Astrocyte (in vitro differentiated cells and primary cell): ENCODE measurements at regions not wholly inside any gene's neighbourhood (a gene's known extent, or its start where the extent isn't known, plus 50 kb on each side); places are given as distances from the start of the nearest gene placed in this dataset.

Experiments
- DNase-seq: peaks from one replicate; pipeline ENCODE4 v3.0.0-alpha.2; 2010; ENCODE audit warnings: low read depth
- FAIRE-seq: peaks from 2 replicates; lab custom pipeline; 2011; peaks lifted over from hg19 to GRCh38; lab: Jason Lieb, UNC
- H2AFZ ChIP-seq: 2 replicates; pipeline ENCODE4 v1.6.0; 2012; ENCODE audit warnings: low read depth, low read length, inconsistent platforms
- H3K27ac ChIP-seq: 2 replicates; pipeline ENCODE4 v1.5.1; 2011; ENCODE audit warnings: low read depth, low read length, inconsistent platforms
- H3K27me3 ChIP-seq: 2 replicates; pipeline ENCODE4 v1.6.0; 2011; ENCODE audit warnings: low read length, inconsistent platforms; ENCODE audit not compliant: insufficient read depth
- H3K36me3 ChIP-seq: 2 replicates; pipeline ENCODE4 v1.5.1; 2011; ENCODE audit warnings: low read length, inconsistent platforms; ENCODE audit not compliant: insufficient read depth
- H3K4me1 ChIP-seq: 2 replicates; pipeline ENCODE4 v1.5.1; 2011; ENCODE audit warnings: low read length, inconsistent platforms; ENCODE audit not compliant: insufficient read depth
- H3K4me2 ChIP-seq: 2 replicates; pipeline ENCODE4 v1.6.0; 2012; ENCODE audit warnings: low read length, inconsistent platforms
- H3K4me3 ChIP-seq: 2 replicates; pipeline ENCODE4 v1.5.1; 2011; ENCODE audit warnings: low read depth, mild to moderate bottlenecking, low read length, inconsistent platforms; ENCODE audit not compliant: insufficient read depth
- H3K79me2 ChIP-seq: 2 replicates; pipeline ENCODE4 v1.6.0; 2012; ENCODE audit warnings: mild to moderate bottlenecking, low read length, inconsistent platforms; ENCODE audit not compliant: insufficient read depth
- H3K9ac ChIP-seq: 2 replicates; pipeline ENCODE4 v1.6.0; 2012; ENCODE audit warnings: mild to moderate bottlenecking, low read length, inconsistent platforms
- H3K9me3 ChIP-seq: 2 replicates; pipeline ENCODE4 v1.5.1; 2012; ENCODE audit warnings: low read depth, mild to moderate bottlenecking, low read length, inconsistent platforms; ENCODE audit not compliant: insufficient read depth
- H4K20me1 ChIP-seq: 2 replicates; pipeline ENCODE4 v1.6.0; 2012; ENCODE audit warnings: low read length, inconsistent platforms; ENCODE audit not compliant: insufficient read depth
- H3K27ac Mint-ChIP-seq: one replicate; pipeline ENCODE4 v1.8.0; 2021; ENCODE audit warnings: mild to moderate bottlenecking, mixed read lengths; ENCODE audit not compliant: unreplicated experiment
- H3K27me3 Mint-ChIP-seq: one replicate; pipeline ENCODE4 v1.8.0; 2021; ENCODE audit warnings: low read depth, mixed read lengths; ENCODE audit not compliant: unreplicated experiment
- H3K36me3 Mint-ChIP-seq: one replicate; pipeline ENCODE4 v1.8.0; 2021; ENCODE audit warnings: low read depth, mixed read lengths; ENCODE audit not compliant: unreplicated experiment
- H3K4me1 Mint-ChIP-seq: one replicate; pipeline ENCODE4 v1.8.0; 2021; ENCODE audit warnings: low read depth, mixed read lengths; ENCODE audit not compliant: unreplicated experiment
- H3K4me3 Mint-ChIP-seq: one replicate; pipeline ENCODE4 v1.8.0; 2021; ENCODE audit warnings: mild to moderate bottlenecking, moderate library complexity, mixed read lengths; ENCODE audit not compliant: unreplicated experiment
- H3K9me3 Mint-ChIP-seq: one replicate; pipeline ENCODE4 v1.8.0; 2021; ENCODE audit warnings: mild to moderate bottlenecking, mixed read lengths; ENCODE audit not compliant: unreplicated experiment
- EZH2 ChIP-seq: IDR thresholded peaks from 2 replicates; pipeline ENCODE4 v1.6.1; 2012; ENCODE audit warnings: mild to moderate bottlenecking, low read length, inconsistent platforms; ENCODE audit not compliant: insufficient read depth
- TF ChIP-seq, protein P1 (sequence below): IDR thresholded peaks from 2 replicates; pipeline ENCODE4 v1.5.1; 2011; ENCODE audit warnings: low read depth, mild to moderate bottlenecking, inconsistent platforms, low read length, moderate library complexity; ENCODE audit not compliant: insufficient read depth

DNA sequence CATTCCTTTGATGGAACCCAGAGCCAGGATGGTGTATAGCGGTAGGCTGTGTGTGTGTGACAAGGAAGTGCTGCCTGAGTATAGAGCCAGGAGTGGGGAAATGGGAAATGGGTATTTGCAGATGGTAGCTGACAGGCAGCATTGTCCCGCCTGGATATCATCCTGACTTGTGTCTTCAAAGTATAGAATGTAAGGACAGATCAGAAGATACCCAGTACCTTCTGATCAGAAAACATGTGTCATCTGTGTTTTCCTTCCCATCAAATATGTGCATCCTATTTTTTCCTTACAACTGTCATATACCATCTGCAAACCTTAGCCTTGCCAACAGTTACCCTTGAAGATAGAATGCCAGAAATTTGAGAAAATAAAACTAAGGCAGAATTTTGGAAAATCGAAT is 146.2 kb upstream of the CBLB start:
- TF ChIP-seq, protein P1, sequence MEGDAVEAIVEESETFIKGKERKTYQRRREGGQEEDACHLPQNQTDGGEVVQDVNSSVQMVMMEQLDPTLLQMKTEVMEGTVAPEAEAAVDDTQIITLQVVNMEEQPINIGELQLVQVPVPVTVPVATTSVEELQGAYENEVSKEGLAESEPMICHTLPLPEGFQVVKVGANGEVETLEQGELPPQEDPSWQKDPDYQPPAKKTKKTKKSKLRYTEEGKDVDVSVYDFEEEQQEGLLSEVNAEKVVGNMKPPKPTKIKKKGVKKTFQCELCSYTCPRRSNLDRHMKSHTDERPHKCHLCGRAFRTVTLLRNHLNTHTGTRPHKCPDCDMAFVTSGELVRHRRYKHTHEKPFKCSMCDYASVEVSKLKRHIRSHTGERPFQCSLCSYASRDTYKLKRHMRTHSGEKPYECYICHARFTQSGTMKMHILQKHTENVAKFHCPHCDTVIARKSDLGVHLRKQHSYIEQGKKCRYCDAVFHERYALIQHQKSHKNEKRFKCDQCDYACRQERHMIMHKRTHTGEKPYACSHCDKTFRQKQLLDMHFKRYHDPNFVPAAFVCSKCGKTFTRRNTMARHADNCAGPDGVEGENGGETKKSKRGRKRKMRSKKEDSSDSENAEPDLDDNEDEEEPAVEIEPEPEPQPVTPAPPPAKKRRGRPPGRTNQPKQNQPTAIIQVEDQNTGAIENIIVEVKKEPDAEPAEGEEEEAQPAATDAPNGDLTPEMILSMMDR = no peak
- no peak for TF ChIP-seq EZH2
- no peak overlapping the region for H2AFZ ChIP-seq

DNA sequence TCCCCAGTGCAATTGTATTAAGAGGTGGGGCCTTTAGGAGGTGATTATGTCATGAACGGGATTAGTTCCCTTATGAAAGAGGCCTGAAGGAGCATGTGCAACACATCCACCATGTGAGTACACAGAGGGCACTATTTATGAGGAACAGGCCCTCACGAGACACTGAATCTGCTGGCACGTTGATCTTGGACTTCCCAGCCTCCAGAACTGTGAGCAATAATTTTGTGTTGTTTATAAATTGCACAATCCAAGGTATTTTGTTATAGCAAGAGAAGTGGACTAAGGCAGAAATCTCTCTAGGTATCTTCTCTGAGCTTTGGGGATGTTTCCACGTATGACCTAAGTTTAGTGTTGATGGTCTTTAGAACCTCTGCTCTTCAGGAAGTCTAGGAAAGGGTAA is 149.3 kb upstream of the CBLB start:
- Histone ChIP-seq H3K4me3 (no peak overlapping the region), H3K27me3 (no peaks in the 10 kb centered on the region), H3K27ac (no peak overlapping the region), H2AFZ (no peak overlapping the region), H3K9me3 (no peaks in the 10 kb centered on the region), H3K79me2 (no peaks in the 10 kb centered on the region), H3K9ac (no peak overlapping the region), H3K4me1 (peaks cover 7% of the 10 kb centered on the region), H3K36me3 (no peaks in the 10 kb centered on the region), H3K4me2 (no peak overlapping the region), H4K20me1 (no peaks in the 10 kb centered on the region)
- FAIRE-seq (no peak), DNase-seq (no peak)
- Mint-ChIP-seq H3K27me3 (no peaks in the 10 kb centered on the region), H3K36me3 (no peaks in the 10 kb centered on the region), H3K27ac (no peak overlapping the region), H3K4me3 (no peak overlapping the region), H3K4me1 (peaks cover 9% of the 10 kb centered on the region), H3K9me3 (no peaks in the 10 kb centered on the region)
- TF ChIP-seq, protein P1 = no peak
- no peak for TF ChIP-seq EZH2

More for the DNA sequence above, 146.2 kb upstream of the CBLB start:
- Histone ChIP-seq H3K4me1 (peaks cover 7% of the 10 kb centered on the region), H3K27me3 (no peaks in the 10 kb centered on the region), H3K79me2 (no peaks in the 10 kb centered on the region), H3K9ac (no peak overlapping the region), H3K36me3 (no peaks in the 10 kb centered on the region), H3K9me3 (no peaks in the 10 kb centered on the region), H3K4me2 (no peak overlapping the region), H3K4me3 (no peak overlapping the region), H3K27ac (no peak overlapping the region), H4K20me1 (no peaks in the 10 kb centered on the region)
- DNase-seq = no peak
- Mint-ChIP-seq H3K4me1 (peaks cover 11% of the 10 kb centered on the region), H3K27ac (no peak overlapping the region), H3K36me3 (no peaks in the 10 kb centered on the region), H3K4me3 (no peak overlapping the region), H3K27me3 (no peaks in the 10 kb centered on the region), H3K9me3 (no peaks in the 10 kb centered on the region)
- no peak for FAIRE-seq

DNA sequence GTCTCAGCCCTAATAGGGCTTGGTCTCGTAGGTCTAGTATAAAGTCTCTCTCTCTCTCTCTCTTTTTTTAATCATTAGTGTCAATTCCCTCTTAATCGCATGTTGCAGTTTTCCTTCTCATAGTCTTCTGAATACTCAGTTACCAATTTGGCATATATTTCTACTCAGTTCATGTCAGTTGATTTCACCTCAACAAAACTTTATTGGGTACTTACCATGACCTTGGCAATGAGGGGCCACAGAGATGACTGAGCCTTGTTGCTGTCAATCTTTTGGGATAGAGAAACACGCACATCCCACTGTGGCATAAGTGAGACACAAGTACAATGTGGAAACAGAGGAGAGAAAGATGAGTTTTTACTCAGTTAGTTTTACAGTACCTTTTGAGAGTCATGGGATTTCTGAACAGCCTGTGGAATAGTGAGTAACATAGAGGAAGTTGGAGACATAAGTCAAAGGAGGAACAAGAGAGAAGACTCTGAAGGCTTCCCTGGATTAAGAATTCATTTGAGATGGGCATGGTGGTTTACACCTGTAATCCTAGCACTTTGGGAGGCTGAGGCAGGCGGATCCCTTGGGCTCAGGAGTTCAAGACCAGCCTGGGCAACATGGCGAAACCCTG is 150.2 kb upstream of the CBLB start:
- H3K4me1 ChIP-seq = peaks cover 4% of the 10 kb centered on the region
- Mint-ChIP-seq H3K4me1 (peaks cover 3% of the 10 kb centered on the region), H3K27ac (no peak overlapping the region), H3K27me3 (no peaks in the 10 kb centered on the region), H3K36me3 (no peaks in the 10 kb centered on the region), H3K9me3 (no peaks in the 10 kb centered on the region), H3K4me3 (no peak overlapping the region)
- H3K4me3 ChIP-seq = no peak overlapping the region
- H3K4me2 ChIP-seq = no peak overlapping the region
- no peak for DNase-seq
- no peak overlapping the region for H2AFZ ChIP-seq
- no peak for FAIRE-seq
- no peaks in the 10 kb centered on the region for H3K27me3 ChIP-seq
- no peaks in the 10 kb centered on the region for H3K9me3 ChIP-seq
- no peak for TF ChIP-seq EZH2
- TF ChIP-seq, protein P1 = no peak
- no peak overlapping the region for H3K9ac ChIP-seq
- no peaks in the 10 kb centered on the region for H4K20me1 ChIP-seq
- no peak overlapping the region for H3K27ac ChIP-seq
- no peaks in the 10 kb centered on the region for H3K36me3 ChIP-seq
- no peaks in the 10 kb centered on the region for H3K79me2 ChIP-seq
